H9 (cell line): ENCODE measurements at regions not wholly inside any gene's neighbourhood (a gene's known extent, or its start where the extent isn't known, plus 50 kb on each side); places are given as distances from the start of the nearest gene placed in this dataset.

Experiments
- DNase-seq: peaks from one replicate; pipeline ENCODE4 v3.0.0-alpha.2; 2017
- H2AFZ ChIP-seq: one replicate; pipeline ENCODE4 v1.6.1; 2013; ENCODE audit warnings: mild to moderate bottlenecking, low read length, control low read depth, moderate library complexity
- H2AK5ac ChIP-seq: 2 replicates; pipeline ENCODE4 v1.6.1; 2013; ENCODE audit warnings: low read length, control low read depth, mixed read lengths; ENCODE audit not compliant: insufficient read length
- H2BK120ac ChIP-seq: one replicate; pipeline ENCODE4 v1.6.1; 2013; ENCODE audit warnings: low read depth, mild to moderate bottlenecking, low read length, control low read depth, inconsistent platforms; ENCODE audit not compliant: poor library complexity, severe bottlenecking
- H2BK12ac ChIP-seq: 2 replicates; pipeline ENCODE4 v1.6.1; 2013; ENCODE audit warnings: low read length, control low read depth, mixed read lengths, low read depth; ENCODE audit not compliant: insufficient read length
- H2BK15ac ChIP-seq: 2 replicates; pipeline ENCODE4 v1.6.1; 2013; ENCODE audit warnings: low read depth, low read length, control low read depth
- H2BK20ac ChIP-seq: one replicate; pipeline ENCODE4 v1.6.1; 2013; ENCODE audit warnings: low read depth, mild to moderate bottlenecking, low read length, control low read depth, inconsistent platforms; ENCODE audit not compliant: poor library complexity, severe bottlenecking
- H2BK5ac ChIP-seq: 2 replicates; pipeline ENCODE4 v1.6.1; 2013; ENCODE audit warnings: low read length, control low read depth, mixed read lengths; ENCODE audit not compliant: insufficient read length
- H3K14ac ChIP-seq: 2 replicates; pipeline ENCODE4 v1.6.1; 2013; ENCODE audit warnings: low read length, control low read depth; ENCODE audit not compliant: insufficient read depth
- H3K18ac ChIP-seq: 2 replicates; pipeline ENCODE4 v1.6.1; 2013; ENCODE audit warnings: low read depth, mild to moderate bottlenecking, mixed read lengths, low read length, control low read depth; ENCODE audit not compliant: insufficient read length
- H3K23ac ChIP-seq: 2 replicates; pipeline ENCODE4 v1.6.1; 2013; ENCODE audit warnings: low read length, control low read depth, mixed read lengths, low read depth; ENCODE audit not compliant: insufficient read length
- H3K23me2 ChIP-seq: 2 replicates; pipeline ENCODE4 v1.6.1; 2013; ENCODE audit warnings: low read depth, mild to moderate bottlenecking, mixed read lengths, low read length, control low read depth; ENCODE audit not compliant: insufficient read length, poor library complexity, severe bottlenecking
- H3K27ac ChIP-seq: 2 replicates; pipeline ENCODE4 v1.5.1; 2013; ENCODE audit warnings: low read length, control low read depth, mixed read lengths, low read depth; ENCODE audit not compliant: insufficient read length
- H3K27me3 ChIP-seq: 2 replicates; pipeline ENCODE4 v1.6.1; 2013; ENCODE audit warnings: low read length, control low read depth, inconsistent platforms; ENCODE audit not compliant: insufficient read depth
- H3K4ac ChIP-seq: 2 replicates; pipeline ENCODE4 v1.6.1; 2013; ENCODE audit warnings: low read depth, mild to moderate bottlenecking, control low read depth, inconsistent platforms, low read length, moderate library complexity
- H3K4me1 ChIP-seq: 2 replicates; pipeline ENCODE4 v1.6.1; 2013; ENCODE audit warnings: low read length, control low read depth, inconsistent platforms; ENCODE audit not compliant: insufficient read depth
- H3K4me2 ChIP-seq: 2 replicates; pipeline ENCODE4 v1.6.1; 2013; ENCODE audit warnings: low read length, control low read depth, mixed read lengths; ENCODE audit not compliant: insufficient read length, insufficient read depth
- H3K56ac ChIP-seq: 2 replicates; pipeline ENCODE4 v1.6.1; 2013; ENCODE audit warnings: low read depth, mild to moderate bottlenecking, mixed read lengths, low read length, control low read depth; ENCODE audit not compliant: insufficient read length
- H3K79me1 ChIP-seq: 2 replicates; pipeline ENCODE4 v1.6.1; 2013; ENCODE audit warnings: low read depth, mild to moderate bottlenecking, moderate library complexity, low read length, control low read depth, inconsistent platforms; ENCODE audit not compliant: insufficient read depth, poor library complexity, severe bottlenecking
- H3K79me2 ChIP-seq: 2 replicates; pipeline ENCODE4 v1.6.1; 2013; ENCODE audit warnings: low read length, control low read depth, inconsistent platforms; ENCODE audit not compliant: insufficient read depth
- H3K9ac ChIP-seq: 2 replicates; pipeline ENCODE4 v1.6.1; 2013; ENCODE audit warnings: low read length, control low read depth, mixed read lengths; ENCODE audit not compliant: insufficient read length; ENCODE audit errors: extremely low read depth
- H3K9me3 ChIP-seq: one replicate; pipeline ENCODE4 v1.6.1; 2013; ENCODE audit warnings: low read depth, low read length, inconsistent platforms; ENCODE audit not compliant: control insufficient read depth
- H3T11ph ChIP-seq: one replicate; pipeline ENCODE4 v1.6.1; 2013; ENCODE audit warnings: mild to moderate bottlenecking, low read length, control low read depth, inconsistent platforms
- H4K20me1 ChIP-seq: one replicate; pipeline ENCODE4 v1.6.1; 2013; ENCODE audit not compliant: control insufficient read depth, insufficient read length, insufficient read depth
- H4K5ac ChIP-seq: 2 replicates; pipeline ENCODE4 v1.6.1; 2013; ENCODE audit warnings: low read depth, mild to moderate bottlenecking, mixed read lengths, low read length, control low read depth; ENCODE audit not compliant: insufficient read length
- H4K8ac ChIP-seq: replicated peaks from 2 replicates; pipeline ENCODE4 v1.6.1; 2013; ENCODE audit warnings: low read length, control low read depth, mixed read lengths, low read depth; ENCODE audit not compliant: insufficient read length
- H4K91ac ChIP-seq: 2 replicates; pipeline ENCODE4 v1.6.1; 2013; ENCODE audit warnings: low read depth, mild to moderate bottlenecking, moderate library complexity, mixed read lengths, low read length, control low read depth; ENCODE audit not compliant: insufficient read length
- H3K27ac Mint-ChIP-seq, 3 experiments: 2 replicates in 2 of 3; 3 replicates in 1 of 3; pipeline ENCODE4 v1.8.0; 2020 to 2021; ENCODE audit warnings: mixed read lengths in 3 of 3, mild to moderate bottlenecking in 1 of 3, moderate library complexity in 1 of 3
- H3K27me3 Mint-ChIP-seq: 2 replicates; pipeline ENCODE4 v1.8.0; 2021; ENCODE audit warnings: low read depth, mild to moderate bottlenecking, moderate library complexity, mixed read lengths
- H3K36me3 Mint-ChIP-seq, 3 experiments: 2 replicates in 2 of 3; 3 replicates in 1 of 3; pipeline ENCODE4 v1.8.0; 2020 to 2021; ENCODE audit warnings: low read depth in 3 of 3, mixed read lengths in 3 of 3; ENCODE audit not compliant: insufficient read depth in 1 of 3
- H3K4me1 Mint-ChIP-seq, 2 experiments: 2 replicates each; pipeline ENCODE4 v1.8.0; 2020; ENCODE audit warnings: mixed read lengths in 2 of 2
- H3K4me3 Mint-ChIP-seq, 2 experiments: 2 replicates in 1 of 2; 3 replicates in 1 of 2; pipeline ENCODE4 v1.8.0; 2020 to 2021; ENCODE audit warnings: mild to moderate bottlenecking in 2 of 2, mixed read lengths in 2 of 2, moderate library complexity in 1 of 2
- H3K9me3 Mint-ChIP-seq, 2 experiments: 2 replicates in 1 of 2; 3 replicates in 1 of 2; pipeline ENCODE4 v1.8.0; 2020; ENCODE audit warnings: mild to moderate bottlenecking in 2 of 2, mixed read lengths in 2 of 2, moderate library complexity in 1 of 2
- CTCF ChIP-seq: fragments of 200-600 bp; sonication (generic); conservative IDR thresholded peaks from 3 replicates; pipeline ENCODE4 v1.8.0; 2021; ENCODE audit warnings: antibody characterized with exemption, mild to moderate bottlenecking
- WGBS: extraction: QIAGEN DNeasy Blood & Tissue Kit; methylation state at CpG from one replicate; pipeline ENCODE4 v1.1.7; 2013; ENCODE audit warnings: missing lambda C conversion rate, low lambda C conversion rate, mixed read lengths; ENCODE audit not compliant: insufficient read length; ENCODE audit errors: extremely low coverage; 5-methylcytosine and 5-hydroxymethylcytosine counted together

GRCh38 chr3:38968891-38969290 is 82.9 kb downstream of the SCN11A start:
- peaks cover 11 to 14% of the 10 kb centered on the region in 2 experiments for H3K4me1 Mint-ChIP-seq
- no CpG with 5 or more reads among the region's 2 CpGs for WGBS

More at GRCh38 chr3:38968891-38969290, 82.9 kb downstream of the SCN11A start:
- Histone ChIP-seq H3K14ac (no peak overlapping the region), H3K27ac (no peak overlapping the region), H3K79me1 (no peaks in the 10 kb centered on the region), H2AFZ (no peak overlapping the region), H3K4me1 (no peaks in the 10 kb centered on the region), H3T11ph (no peak overlapping the region), H3K4me2 (no peak overlapping the region), H3K9ac (no peak overlapping the region), H4K8ac (no peak overlapping the region), H3K23ac (no peak overlapping the region), H3K23me2 (no peaks in the 10 kb centered on the region), H3K18ac (no peak overlapping the region), H2AK5ac (no peak overlapping the region), H2BK20ac (no peak overlapping the region), H4K91ac (no peak overlapping the region), H3K9me3 (no peaks in the 10 kb centered on the region), H2BK12ac (no peak overlapping the region), H2BK5ac (no peak overlapping the region), H4K20me1 (no peaks in the 10 kb centered on the region), H3K27me3 (no peaks in the 10 kb centered on the region), H3K4ac (no peak overlapping the region), H2BK120ac (no peak overlapping the region), H4K5ac (no peak overlapping the region), H3K56ac (no peak overlapping the region), H3K79me2 (no peaks in the 10 kb centered on the region), H2BK15ac (no peak overlapping the region)
- no peak for DNase-seq
- Mint-ChIP-seq H3K9me3 (no peaks in the 10 kb centered on the region), H3K36me3 (no peaks in the 10 kb centered on the region), H3K4me3 (no peak overlapping the region), H3K27me3 (no peaks in the 10 kb centered on the region), H3K27ac (no peak overlapping the region)
- TF ChIP-seq CTCF: no peak
